Mesendoderm (in vitro differentiated cells): ENCODE measurements at regions not wholly inside any gene's neighbourhood (a gene's known extent, or its start where the extent isn't known, plus 50 kb on each side); places are given as distances from the start of the nearest gene placed in this dataset.

Source experiments
- DNase-seq: peaks from one replicate; pipeline ENCODE4 v3.0.0; 2013
- H2AK5ac ChIP-seq: 2 replicates; pipeline ENCODE4 v1.6.1; 2013; ENCODE audit warnings: low read length, inconsistent platforms
- H2BK120ac ChIP-seq: 2 replicates; pipeline ENCODE4 v1.6.1; 2013; ENCODE audit warnings: low read depth, mild to moderate bottlenecking, low read length, moderate library complexity, mixed read lengths
- H2BK15ac ChIP-seq: replicated peaks from 2 replicates; pipeline ENCODE4 v1.6.1; 2013; ENCODE audit warnings: low read depth, mild to moderate bottlenecking, moderate library complexity
- H2BK5ac ChIP-seq: 2 replicates; pipeline ENCODE4 v1.6.1; 2013; ENCODE audit warnings: low read length, inconsistent platforms
- H3K18ac ChIP-seq: 2 replicates; pipeline ENCODE4 v1.6.1; 2013; ENCODE audit warnings: mild to moderate bottlenecking, low read length, mixed read lengths
- H3K23ac ChIP-seq: one replicate; pipeline ENCODE4 v1.6.1; 2013; ENCODE audit warnings: low read length
- H3K27ac ChIP-seq: 2 replicates; pipeline ENCODE4 v1.5.1; 2013; ENCODE audit warnings: low read depth, mild to moderate bottlenecking, inconsistent platforms, low read length, moderate library complexity
- H3K27me3 ChIP-seq: 2 replicates; pipeline ENCODE4 v1.6.1; 2013; ENCODE audit warnings: low read length, control low read depth, mild to moderate bottlenecking, inconsistent platforms; ENCODE audit not compliant: insufficient read depth, poor library complexity
- H3K36me3 ChIP-seq: 2 replicates; pipeline ENCODE4 v1.6.1; 2013; ENCODE audit warnings: low read length, inconsistent platforms; ENCODE audit not compliant: control insufficient read depth, insufficient read depth
- H3K4ac ChIP-seq: one replicate; pipeline ENCODE4 v1.6.1; 2013; ENCODE audit warnings: low read depth, mild to moderate bottlenecking, low read length, moderate library complexity
- H3K4me1 ChIP-seq: 2 replicates; pipeline ENCODE4 v1.6.1; 2013; ENCODE audit warnings: low read depth, low read length, inconsistent platforms; ENCODE audit not compliant: control insufficient read depth
- H3K4me2 ChIP-seq: 2 replicates; pipeline ENCODE4 v1.6.1; 2013; ENCODE audit warnings: low read length
- H3K4me3 ChIP-seq: 2 replicates; pipeline ENCODE4 v1.5.1; 2013; ENCODE audit warnings: mild to moderate bottlenecking, low read length
- H3K56ac ChIP-seq: one replicate; pipeline ENCODE4 v1.6.1; 2013; ENCODE audit warnings: low read length
- H3K79me1 ChIP-seq: 2 replicates; pipeline ENCODE4 v1.6.1; 2013; ENCODE audit warnings: low read length, inconsistent platforms
- H3K79me2 ChIP-seq: 2 replicates; pipeline ENCODE4 v1.6.1; 2013; ENCODE audit warnings: mild to moderate bottlenecking, low read length; ENCODE audit not compliant: control insufficient read depth, insufficient read depth
- H3K9ac ChIP-seq: 2 replicates; pipeline ENCODE4 v1.6.1; 2013; ENCODE audit warnings: low read length, inconsistent platforms
- H4K5ac ChIP-seq: one replicate; pipeline ENCODE4 v1.6.1; 2013; ENCODE audit warnings: low read length
- H4K8ac ChIP-seq: one replicate; pipeline ENCODE4 v1.6.1; 2013; ENCODE audit warnings: low read depth, mild to moderate bottlenecking, control low read depth, low read length, moderate library complexity
- WGBS: extraction: QIAGEN DNeasy Blood & Tissue Kit; methylation state at CpG from one replicate; pipeline ENCODE4 v1.1.7; 2013; ENCODE audit warnings: low lambda C conversion rate, missing lambda C conversion rate; ENCODE audit not compliant: insufficient coverage; ENCODE audit errors: extremely low coverage; 5-methylcytosine and 5-hydroxymethylcytosine counted together

DNA sequence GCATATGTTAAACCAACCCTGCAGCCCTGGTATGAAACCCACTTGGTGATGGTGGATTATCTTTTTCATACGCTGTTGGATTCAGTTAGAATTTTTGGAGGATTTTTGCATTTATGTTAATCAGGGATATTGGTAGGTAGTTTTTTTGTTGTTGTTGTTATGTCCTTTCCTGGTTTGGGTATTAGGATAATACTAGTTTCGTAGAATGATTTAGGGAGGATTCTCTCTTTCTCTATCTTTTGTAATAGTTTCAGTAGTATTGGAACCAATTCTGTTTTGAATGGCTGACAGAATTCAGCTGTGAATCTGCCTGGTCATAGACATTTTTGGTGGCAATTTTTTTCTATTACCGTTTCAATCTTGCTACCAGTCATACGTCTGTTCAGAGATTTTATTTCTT is 305.4 kb downstream of the IDS start:
- Histone ChIP-seq H2BK15ac (no peak overlapping the region), H3K4me3 (no peak overlapping the region), H2BK5ac (no peak overlapping the region), H3K4me2 (no peak overlapping the region), H4K5ac (no peak overlapping the region), H3K79me2 (no peaks in the 10 kb centered on the region), H3K23ac (no peak overlapping the region), H3K36me3 (no peaks in the 10 kb centered on the region), H3K27ac (no peak overlapping the region), H3K79me1 (no peaks in the 10 kb centered on the region), H2AK5ac (no peak overlapping the region), H3K4me1 (no peaks in the 10 kb centered on the region), H3K56ac (no peak overlapping the region), H3K27me3 (no peaks in the 10 kb centered on the region), H3K4ac (no peak overlapping the region), H2BK120ac (no peak overlapping the region), H3K9ac (no peak overlapping the region), H4K8ac (no peak overlapping the region), H3K18ac (no peak overlapping the region)
- no CpG with 5 or more reads among the region's 4 CpGs for WGBS
- no peak for DNase-seq

DNA sequence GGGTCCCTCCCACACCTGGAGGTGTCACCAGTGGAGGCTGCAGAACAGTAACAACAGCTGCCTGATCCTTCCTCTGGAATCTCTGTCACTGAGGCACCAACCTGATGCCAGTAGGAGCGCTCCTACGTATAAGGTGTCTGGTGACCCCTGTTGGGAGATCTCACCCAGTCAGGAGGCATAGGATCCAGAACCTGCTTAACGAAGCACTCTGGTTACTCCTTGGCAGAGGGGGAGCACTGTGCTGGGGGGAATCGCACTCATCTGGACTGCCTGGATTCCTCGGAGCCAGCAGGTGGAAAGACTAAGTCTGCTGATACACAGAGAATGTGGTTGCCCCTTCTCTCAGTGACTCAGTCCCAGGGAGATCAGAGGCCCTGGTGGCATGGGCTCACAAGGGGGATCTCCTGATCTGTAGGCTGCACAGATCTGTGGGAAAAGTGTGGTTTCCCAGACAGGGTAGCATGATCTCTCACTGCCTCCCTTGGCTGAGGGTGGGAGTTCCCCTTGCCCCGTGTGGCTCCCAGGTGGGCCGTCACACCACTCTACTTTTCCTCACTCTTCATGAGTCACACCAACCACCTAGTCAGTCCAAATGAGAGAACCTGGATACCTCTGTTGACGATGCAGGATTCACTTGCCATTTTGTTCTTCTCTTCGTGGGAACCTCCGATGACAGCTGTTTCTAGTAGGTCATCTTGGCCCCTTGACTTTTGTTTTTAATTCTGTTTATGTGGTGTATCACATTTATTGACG is 305.9 kb downstream of the IDS start:
- Histone ChIP-seq H3K4me2 (no peak overlapping the region), H2AK5ac (no peak overlapping the region), H4K5ac (no peak overlapping the region), H3K18ac (no peak overlapping the region), H3K56ac (no peak overlapping the region), H3K4me3 (no peak overlapping the region), H2BK120ac (no peak overlapping the region), H3K23ac (no peak overlapping the region), H3K27me3 (no peaks in the 10 kb centered on the region), H3K27ac (no peak overlapping the region), H3K79me2 (no peaks in the 10 kb centered on the region), H3K79me1 (no peaks in the 10 kb centered on the region), H3K4me1 (no peaks in the 10 kb centered on the region), H2BK5ac (no peak overlapping the region), H3K36me3 (no peaks in the 10 kb centered on the region), H3K9ac (no peak overlapping the region), H4K8ac (no peak overlapping the region), H2BK15ac (no peak overlapping the region), H3K4ac (no peak overlapping the region)
- no CpG with 5 or more reads among the region's 11 CpGs for WGBS
- DNase-seq: no peak

DNA sequence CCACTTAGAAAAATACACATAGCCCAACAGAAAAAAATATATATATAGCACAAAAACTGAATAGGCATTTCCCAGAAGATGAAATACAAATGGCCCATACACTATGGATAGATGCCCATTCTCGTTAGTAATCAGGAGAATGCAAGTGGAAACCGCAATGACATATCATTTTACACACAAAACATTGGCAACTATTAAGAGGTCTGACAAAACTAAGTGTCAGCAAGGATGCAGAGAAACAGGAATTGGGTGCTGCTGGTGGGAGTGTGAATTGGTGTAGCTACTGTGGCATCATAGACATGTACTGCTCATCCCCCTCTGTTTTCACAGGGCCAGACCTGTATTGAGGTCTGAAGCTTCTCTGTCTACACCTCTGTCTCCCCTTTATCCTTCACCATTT is 320.0 kb downstream of the IDS start:
- Histone ChIP-seq H3K4me1 (no peaks in the 10 kb centered on the region), H3K9ac (no peak overlapping the region), H4K5ac (no peak overlapping the region), H3K56ac (no peak overlapping the region), H4K8ac (no peak overlapping the region), H3K4ac (no peak overlapping the region), H3K27me3 (no peaks in the 10 kb centered on the region), H3K4me3 (no peak overlapping the region), H3K79me2 (no peaks in the 10 kb centered on the region), H3K18ac (no peak overlapping the region), H3K27ac (no peak overlapping the region), H3K79me1 (no peaks in the 10 kb centered on the region), H2AK5ac (no peak overlapping the region), H2BK15ac (no peak overlapping the region), H2BK5ac (no peak overlapping the region), H3K23ac (no peak overlapping the region), H3K4me2 (no peak overlapping the region), H3K36me3 (no peaks in the 10 kb centered on the region), H2BK120ac (no peak overlapping the region)
- WGBS: no CpG with 5 or more reads among the region's 2 CpGs
- DNase-seq: no peak

DNA sequence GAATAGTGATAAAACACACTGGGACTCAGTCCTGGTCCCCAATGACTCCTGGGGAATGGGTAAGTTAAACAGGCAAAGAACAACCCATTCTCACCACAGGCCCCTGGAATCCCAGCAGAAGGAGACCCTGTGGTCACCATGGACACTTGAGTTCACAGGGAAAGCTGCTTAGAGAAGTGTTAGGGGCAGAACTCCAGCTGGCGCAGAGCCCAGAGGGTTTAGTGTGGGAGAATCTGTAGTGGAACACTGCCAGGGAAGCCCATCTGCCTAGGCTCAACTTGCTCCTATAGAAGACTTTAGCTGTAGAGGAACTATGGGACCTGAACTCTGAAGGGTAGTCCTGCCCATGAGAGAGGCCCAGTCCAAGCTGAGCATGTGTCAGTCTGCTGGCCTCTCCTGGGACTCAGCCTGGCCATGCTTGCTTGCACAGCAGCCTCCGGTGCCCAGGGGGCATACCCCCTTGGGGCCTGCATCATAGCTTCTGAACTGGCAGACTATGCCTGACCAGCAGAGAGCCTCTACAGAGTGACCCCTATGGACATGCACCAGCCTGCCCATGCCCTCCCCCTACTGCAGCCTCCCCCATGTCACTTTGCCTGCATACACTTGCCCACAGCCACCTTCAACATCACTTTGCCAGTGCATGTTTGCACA is 343.5 kb downstream of the IDS start:
- no peak overlapping the region for H3K4ac ChIP-seq
- DNase-seq: no peak
- H3K4me2 ChIP-seq: no peak overlapping the region

DNA sequence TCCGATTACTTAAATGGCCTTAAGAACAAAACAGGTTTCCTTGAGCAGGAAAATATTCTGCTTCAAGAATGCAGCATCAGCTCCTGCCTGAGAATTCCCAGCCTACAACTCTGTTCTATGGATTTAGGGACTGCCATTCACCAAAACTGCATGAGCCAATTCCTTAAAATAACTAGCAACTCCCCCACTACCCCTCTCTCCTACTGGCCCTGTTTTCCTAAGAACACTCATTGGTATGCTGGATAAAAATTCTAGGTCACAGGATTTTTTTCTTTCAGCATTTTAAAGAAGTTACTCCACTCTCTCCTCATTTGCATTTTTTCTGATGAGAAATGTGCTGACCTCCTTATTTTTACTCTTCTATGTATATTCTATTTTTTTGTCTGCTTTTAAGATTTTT is 347.1 kb downstream of the IDS start:
- no peak overlapping the region for H3K4me3 ChIP-seq
- no peak overlapping the region for H3K4me2 ChIP-seq
- no peak for DNase-seq
- no peak overlapping the region for H2BK5ac ChIP-seq
- no peak overlapping the region for H3K27ac ChIP-seq
- H3K36me3 ChIP-seq: no peaks in the 10 kb centered on the region
- no peak overlapping the region for H3K23ac ChIP-seq
- H2BK15ac ChIP-seq: no peak overlapping the region
- H3K4ac ChIP-seq: no peak overlapping the region
- H4K8ac ChIP-seq: no peak overlapping the region
- H3K79me1 ChIP-seq: no peaks in the 10 kb centered on the region
- no peaks in the 10 kb centered on the region for H3K4me1 ChIP-seq
- no peaks in the 10 kb centered on the region for H3K79me2 ChIP-seq
- no peak overlapping the region for H4K5ac ChIP-seq
- H2BK120ac ChIP-seq: no peak overlapping the region
- H2AK5ac ChIP-seq: no peak overlapping the region
- H3K9ac ChIP-seq: no peak overlapping the region
- H3K18ac ChIP-seq: no peak overlapping the region
- WGBS: no CpG with 5 or more reads among the region's 1 CpG
- no peak overlapping the region for H3K56ac ChIP-seq
- H3K27me3 ChIP-seq: no peaks in the 10 kb centered on the region

More for the DNA sequence above, 343.5 kb downstream of the IDS start:
- H2BK15ac ChIP-seq: no peak overlapping the region
- H3K4me3 ChIP-seq: no peak overlapping the region
- no peak overlapping the region for H2BK120ac ChIP-seq
- no CpG with 5 or more reads among the region's 2 CpGs for WGBS
- no peak overlapping the region for H3K23ac ChIP-seq
- no peak overlapping the region for H3K27ac ChIP-seq
- no peaks in the 10 kb centered on the region for H3K79me1 ChIP-seq
- no peak overlapping the region for H2BK5ac ChIP-seq
- no peaks in the 10 kb centered on the region for H3K36me3 ChIP-seq
- H3K18ac ChIP-seq: no peak overlapping the region
- no peak overlapping the region for H4K5ac ChIP-seq
- no peak overlapping the region for H2AK5ac ChIP-seq
- H3K9ac ChIP-seq: no peak overlapping the region
- no peak overlapping the region for H4K8ac ChIP-seq
- no peaks in the 10 kb centered on the region for H3K27me3 ChIP-seq
- H3K56ac ChIP-seq: no peak overlapping the region
- no peaks in the 10 kb centered on the region for H3K4me1 ChIP-seq
- H3K79me2 ChIP-seq: no peaks in the 10 kb centered on the region
